Activated B cell treated with CpG ODN at 0.5 μM for 24 hours (primary cell): ENCODE measurements at regions not wholly inside any gene's neighbourhood (a gene's known extent, or its start where the extent isn't known, plus 50 kb on each side); places are given as distances from the start of the nearest gene placed in this dataset.

ENCODE experiments used
- ATAC-seq: fragments of 200-7000 bp; cut with Tn5 transposase; one replicate; pipeline ENCODE4 v1.10.0; 2021; ENCODE audit warnings: low read depth, mild to moderate bottlenecking, moderate library complexity
- CTCF ChIA-PET: fragments of 350-600 bp; sonication (Branson Sonifier 250); formaldehyde crosslinking; loops from one replicate; lab custom pipeline; 2021; ENCODE audit warnings: antibody characterized with exemption; lab: Charles Lee
- POLR2A ChIA-PET: fragments of 350-600 bp; sonication (Branson Sonifier 250); formaldehyde crosslinking; loops from one replicate; lab custom pipeline; 2021; ENCODE audit warnings: antibody characterized with exemption; lab: Charles Lee
- DNase-seq: peaks from one replicate; pipeline ENCODE4 v3.0.0; 2022
- H3K27ac Mint-ChIP-seq: one replicate; pipeline ENCODE4 v1.8.0; 2020; ENCODE audit warnings: mixed read lengths
- H3K27me3 Mint-ChIP-seq: one replicate; pipeline ENCODE4 v1.8.0; 2021; ENCODE audit warnings: mixed read lengths
- H3K36me3 Mint-ChIP-seq: one replicate; pipeline ENCODE4 v1.8.0; 2021; ENCODE audit warnings: low read depth, mixed read lengths
- H3K4me1 Mint-ChIP-seq: one replicate; pipeline ENCODE4 v1.8.0; 2021; ENCODE audit warnings: mixed read lengths
- H3K4me3 Mint-ChIP-seq: one replicate; pipeline ENCODE4 v1.8.0; 2020; ENCODE audit warnings: mild to moderate bottlenecking, mixed read lengths
- H3K9me3 Mint-ChIP-seq: one replicate; pipeline ENCODE4 v1.8.0; 2020; ENCODE audit warnings: mixed read lengths
- CTCF ChIP-seq: fragments of 200-600 bp; IDR thresholded peaks from one replicate; pipeline ENCODE4 v1.8.0; 2022; ENCODE audit warnings: antibody characterized with exemption, mild to moderate bottlenecking
- intact Hi-C: fragments of 100-400 bp; cut with micrococcal nuclease; formaldehyde crosslinking; loops from one replicate; pipeline ENCODE4 v1.15.1; 2024

GRCh38 chr13:65343898-65344663 lies 1886.1 kb downstream of the PCDH9 start:
- POLR2A ChIA-PET, result no interaction called here
- no peak for TF ChIP-seq CTCF
- H3K4me1 Mint-ChIP-seq, result no peaks in the 10 kb centered on the region
- H3K27me3 Mint-ChIP-seq, result no peaks in the 10 kb centered on the region
- H3K36me3 Mint-ChIP-seq, result no peaks in the 10 kb centered on the region
- DNase-seq (no peak), ATAC-seq (no peak)
- no peak overlapping the region for H3K27ac Mint-ChIP-seq
- no peak overlapping the region for H3K4me3 Mint-ChIP-seq
- H3K9me3 Mint-ChIP-seq, result peaks cover 2% of the 10 kb centered on the region
- CTCF ChIA-PET, result no interaction called here
- intact Hi-C loops, result no loop called here

- DNase-seq (no peak), ATAC-seq (no peak)
- Mint-ChIP-seq H3K27me3 (no peaks in the 10 kb centered on the region), H3K4me1 (no peaks in the 10 kb centered on the region), H3K9me3 (peaks cover 2% of the 10 kb centered on the region), H3K27ac (no peak overlapping the region), H3K4me3 (no peak overlapping the region), H3K36me3 (no peaks in the 10 kb centered on the region)
- POLR2A ChIA-PET, result no interaction called here
- CTCF ChIA-PET, result no interaction called here
- no peak for TF ChIP-seq CTCF
- intact Hi-C loops, result no loop called here
Measured at GRCh38 chr13:65342541-65343337, 1887.4 kb downstream of the PCDH9 start.

- Mint-ChIP-seq H3K27me3 (no peaks in the 10 kb centered on the region), H3K9me3 (no peaks in the 10 kb centered on the region), H3K27ac (no peak overlapping the region), H3K36me3 (no peaks in the 10 kb centered on the region), H3K4me1 (no peaks in the 10 kb centered on the region), H3K4me3 (no peak overlapping the region)
- TF ChIP-seq CTCF, result no peak
- ATAC-seq (no peak), DNase-seq (no peak)
- POLR2A ChIA-PET, result no interaction called here
- CTCF ChIA-PET, result no interaction called here
- intact Hi-C loops, result no loop called here
Measured at GRCh38 chr13:65339241-65339640, 1890.9 kb downstream of the PCDH9 start.

GRCh38 chr13:65336916-65337315 lies 1893.2 kb downstream of the PCDH9 start:
- ChIA-PET POLR2A (no interaction called here), CTCF (no interaction called here)
- intact Hi-C loops, result no loop called here
- DNase-seq (no peak), ATAC-seq (no peak)
- Mint-ChIP-seq H3K4me1 (no peaks in the 10 kb centered on the region), H3K9me3 (no peaks in the 10 kb centered on the region), H3K4me3 (no peak overlapping the region), H3K27me3 (no peaks in the 10 kb centered on the region), H3K27ac (no peak overlapping the region), H3K36me3 (no peaks in the 10 kb centered on the region)
- TF ChIP-seq CTCF, result no peak

GRCh38 chr13:65336087-65336749 lies 1893.9 kb downstream of the PCDH9 start:
- Mint-ChIP-seq H3K36me3 (no peaks in the 10 kb centered on the region), H3K4me1 (no peaks in the 10 kb centered on the region), H3K27me3 (no peaks in the 10 kb centered on the region), H3K4me3 (no peak overlapping the region), H3K27ac (no peak overlapping the region), H3K9me3 (no peaks in the 10 kb centered on the region)
- POLR2A ChIA-PET, result no interaction called here
- no peak for TF ChIP-seq CTCF
- DNase-seq (no peak), ATAC-seq (no peak)
- CTCF ChIA-PET, result no interaction called here
- intact Hi-C loops, result no loop called here
